ENCODE measurements at regions not wholly inside any gene's neighbourhood (a gene's known extent, or its start where the extent isn't known, plus 50 kb on each side); places are given as distances from the start of the nearest gene placed in this dataset.
"Not testable (repeated sequence)": the region's sequence is repeated elsewhere in the genome, so short reads cannot be mapped to it uniquely, and the experiment has no call there.

- DNase-seq (ENCODE audit: low read depth in 2 of 2), result no peak
Measured at GRCh38 chrX:46226422-46226821, 318.8 kb downstream of the ZNF674 start.

- DNase-seq (ENCODE audit: low read depth in 2 of 2), result not testable (repeated sequence)
Measured at GRCh38 chrX:46223499-46223898, 321.7 kb downstream of the ZNF674 start.

- DNase-seq (ENCODE audit: low read depth in 2 of 2), result no peak
Measured at GRCh38 chrX:46220822-46221221, 324.4 kb downstream of the ZNF674 start.

DNA sequence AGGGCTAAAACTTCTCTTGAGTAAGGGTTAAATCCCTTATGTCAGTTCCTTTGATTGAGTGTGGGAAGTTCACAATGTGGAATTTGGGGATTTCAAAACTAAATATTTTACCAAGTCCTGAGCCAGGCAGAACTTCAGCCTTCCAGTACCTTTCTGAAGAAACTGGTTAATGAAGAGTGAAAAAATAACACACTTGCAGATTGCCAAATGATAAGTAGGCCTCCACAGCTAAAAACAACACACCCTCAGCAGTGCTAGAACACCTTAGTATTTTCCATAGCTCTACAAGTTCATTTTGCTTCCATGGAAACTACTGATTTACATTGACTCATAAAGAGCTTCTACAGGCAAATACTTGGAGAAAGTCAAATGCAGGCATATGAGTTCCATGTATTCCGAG, 326.8 kb downstream of the ZNF674 start:
- DNase-seq (ENCODE audit: low read depth in 2 of 2), result no peak

DNA sequence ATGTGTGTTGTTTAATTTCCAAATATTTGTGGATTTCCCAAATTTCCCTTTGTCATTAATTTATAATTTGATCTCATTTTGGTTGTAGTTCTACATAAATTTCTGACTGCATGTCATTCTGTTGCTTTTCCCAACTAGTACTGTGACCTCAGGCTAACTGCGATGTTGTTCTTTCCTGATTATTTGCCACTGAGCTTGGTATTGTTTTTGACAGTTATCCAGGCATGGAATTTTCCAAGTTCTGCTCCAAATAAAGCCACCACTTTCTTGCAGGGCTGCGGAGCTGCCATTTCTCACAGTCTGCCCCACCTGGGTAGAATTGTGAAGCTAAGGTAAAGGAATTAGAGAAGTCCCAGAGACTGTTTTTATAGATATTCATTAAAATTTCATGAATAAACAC, 328.8 kb downstream of the ZNF674 start:
- DNase-seq (ENCODE audit: low read depth in 2 of 2), result no peak

GRCh38 chrX:46211079-46211478, 334.1 kb downstream of the ZNF674 start:
- no peak for DNase-seq (ENCODE audit: low read depth in 2 of 2)

GRCh38 chrX:46209768-46210167, 335.5 kb downstream of the ZNF674 start:
- DNase-seq (ENCODE audit: low read depth in 2 of 2), result no peak

- no peak for DNase-seq (ENCODE audit: low read depth in 2 of 2)
Measured at GRCh38 chrX:46209037-46209436, 336.2 kb downstream of the ZNF674 start.

GRCh38 chrX:46208225-46208854, 336.9 kb downstream of the ZNF674 start:
- no peak for DNase-seq (ENCODE audit: low read depth in 2 of 2)

DNA sequence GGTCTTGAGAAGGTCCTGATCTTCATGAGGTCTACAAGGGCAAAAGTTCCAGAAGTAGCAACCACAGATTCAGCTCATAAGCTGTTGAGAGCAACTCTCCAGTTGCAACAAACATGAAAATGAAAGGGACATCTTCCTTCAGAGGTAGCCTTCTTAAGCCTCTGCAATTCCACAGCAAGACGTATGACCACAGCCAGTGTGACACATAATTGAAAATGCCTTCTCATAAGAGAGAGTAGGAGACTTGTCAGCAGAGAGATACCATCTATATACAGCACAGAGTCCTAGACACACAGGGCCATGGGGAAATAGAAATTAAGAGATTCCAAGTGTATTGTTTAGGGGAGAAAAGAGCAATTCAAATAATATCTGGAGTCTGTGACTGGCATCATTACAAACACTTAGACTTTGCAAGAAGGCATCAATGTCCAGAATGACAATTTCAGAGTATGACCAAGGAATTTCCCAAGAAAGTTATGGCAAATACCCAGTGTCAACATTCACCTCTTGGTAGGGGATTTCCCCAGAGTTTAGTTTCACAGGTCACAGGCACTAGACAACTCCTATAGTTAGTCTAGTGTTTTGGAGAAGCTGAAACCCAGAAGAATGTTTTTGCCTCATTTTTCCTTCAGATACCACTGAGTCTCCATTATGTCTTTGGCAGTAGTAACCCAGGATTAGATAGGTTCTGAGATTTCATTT, 340.3 kb downstream of the ZNF674 start:
- no peak for DNase-seq (ENCODE audit: low read depth in 2 of 2)

- no peak for DNase-seq (ENCODE audit: low read depth in 2 of 2)
Measured at GRCh38 chrX:46202733-46203514, 342.3 kb downstream of the ZNF674 start.

GRCh38 chrX:46200413-46200812, 344.8 kb downstream of the ZNF674 start:
- DNase-seq (ENCODE audit: low read depth in 2 of 2), result no peak

DNA sequence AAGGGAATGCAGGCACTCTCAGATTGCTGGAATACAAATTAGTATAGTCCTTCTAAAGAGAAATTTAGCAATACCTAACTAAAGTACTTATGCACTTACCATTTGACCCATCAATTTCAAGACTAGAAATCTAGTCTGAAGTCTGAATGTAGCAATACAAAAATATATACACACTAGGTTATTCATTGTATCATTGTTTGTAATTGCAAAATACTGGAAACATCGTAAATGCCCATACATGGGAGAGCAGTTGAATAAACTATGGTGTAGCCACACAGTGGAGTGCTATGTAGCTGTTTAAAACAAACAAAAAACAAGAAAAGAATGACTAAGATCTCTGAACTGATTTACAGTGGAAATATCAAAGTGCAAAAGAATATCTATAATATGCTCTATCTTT, 346.4 kb downstream of the ZNF674 start:
- no peak for DNase-seq (ENCODE audit: low read depth in 2 of 2)

DNA sequence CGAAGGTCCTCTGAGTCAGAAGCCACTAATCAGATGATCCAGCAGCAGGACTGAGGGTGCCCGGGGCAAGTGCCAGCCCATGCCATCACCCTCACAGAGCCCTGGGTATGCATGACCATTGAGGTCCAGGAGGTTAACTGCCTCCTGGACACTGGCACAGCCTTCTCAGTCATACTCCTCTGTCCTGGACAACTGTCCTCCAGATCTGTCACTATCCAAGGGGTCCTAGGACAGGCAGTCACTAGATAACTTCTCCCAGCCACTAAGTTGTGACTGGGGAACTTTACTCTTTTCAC, 358.5 kb downstream of the ZNF674 start:
- not testable (repeated sequence) for DNase-seq (ENCODE audit: low read depth in 2 of 2)

DNA sequence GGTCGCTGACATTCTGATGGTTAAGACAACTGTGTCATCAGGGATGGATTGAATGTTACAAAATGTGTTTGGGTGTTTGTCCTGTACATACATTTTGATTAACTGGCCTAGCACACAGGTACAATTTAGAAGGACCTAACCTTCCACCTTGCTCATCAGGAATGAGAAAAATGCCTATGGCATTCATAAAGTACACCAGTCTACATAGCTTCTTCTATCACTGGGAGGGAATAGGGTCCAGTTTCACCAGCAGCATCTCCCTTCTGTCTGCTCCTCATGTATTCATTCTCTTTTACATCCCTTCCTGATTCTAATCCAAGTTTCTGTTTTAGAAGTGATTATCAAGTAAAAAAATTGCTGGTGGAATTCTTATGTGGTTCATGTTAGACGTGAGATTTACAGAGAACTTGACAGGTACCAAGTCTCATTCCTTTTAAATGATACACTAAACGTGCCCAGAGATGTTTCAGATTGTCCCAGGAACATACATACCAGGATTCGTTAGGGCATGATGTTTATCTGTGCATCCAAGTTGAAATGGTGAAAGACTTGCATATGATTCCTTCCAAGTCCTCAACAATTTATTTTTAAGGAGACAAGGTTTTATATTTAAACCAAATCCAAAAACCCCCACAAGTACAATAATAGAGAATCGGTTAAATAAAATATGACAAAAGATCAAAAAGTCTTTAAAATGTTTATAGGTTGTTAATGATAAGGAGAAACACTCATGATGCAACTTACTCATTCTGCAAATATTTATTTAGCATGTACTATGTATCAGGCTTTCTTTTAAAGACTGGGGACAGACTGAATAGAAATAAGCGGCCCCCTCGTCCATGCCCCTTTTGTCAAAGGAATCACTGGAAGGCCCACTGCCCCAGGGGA, 359.1 kb downstream of the ZNF674 start:
- no peak for DNase-seq (ENCODE audit: low read depth in 2 of 2)

GRCh38 chrX:46184749-46185148, 360.5 kb downstream of the ZNF674 start:
- no peak for DNase-seq (ENCODE audit: low read depth in 2 of 2)

DNA sequence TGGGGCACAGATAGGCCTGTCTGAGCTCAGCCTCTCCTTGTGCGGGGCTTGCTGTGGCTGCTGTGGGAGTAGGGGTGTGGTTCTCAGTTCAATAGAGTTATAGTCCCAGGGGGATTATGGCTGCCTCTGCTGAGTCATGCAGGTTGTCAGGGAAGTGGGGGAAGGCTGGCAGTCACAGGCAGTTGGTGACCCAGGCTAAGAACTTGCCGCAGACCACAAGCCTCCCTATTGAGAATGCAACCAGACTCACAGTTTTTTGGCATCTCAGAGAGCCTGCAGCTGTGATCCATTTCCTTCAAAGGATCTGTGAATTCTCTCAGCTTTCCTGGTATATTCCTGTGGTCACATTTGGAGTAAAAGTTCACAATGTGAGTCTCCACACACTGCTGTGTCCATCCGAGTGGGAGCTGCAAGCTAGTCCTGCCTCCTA, 364.9 kb downstream of the ZNF674 start:
- peak in 1 of 2 experiments; percentile 1 for DNase-seq (ENCODE audit: low read depth in 2 of 2)

DNA sequence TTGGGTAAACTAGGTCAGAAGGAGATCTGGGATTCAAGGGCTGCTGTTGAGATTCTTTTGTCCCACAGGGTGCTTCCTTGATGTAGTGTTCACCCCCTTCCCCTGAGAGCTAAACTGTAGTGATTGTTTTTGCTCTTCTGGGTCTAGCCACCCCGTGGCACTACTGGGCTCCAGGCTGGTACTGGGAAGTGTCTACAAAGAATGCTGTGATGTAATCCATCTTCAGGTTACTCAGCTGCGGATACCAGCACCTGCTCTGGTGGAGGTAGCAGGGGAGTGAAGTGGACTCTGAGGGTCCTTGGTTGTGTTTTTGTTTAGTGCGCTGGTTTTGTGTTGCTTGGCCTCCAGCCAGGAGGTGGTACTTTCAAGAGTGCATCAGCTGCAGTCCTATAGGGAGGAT, 365.5 kb downstream of the ZNF674 start:
- DNase-seq (ENCODE audit: low read depth in 2 of 2), result no peak

- no peak for DNase-seq (ENCODE audit: low read depth in 2 of 2)
Measured at GRCh38 chrX:46178763-46179162, 366.5 kb downstream of the ZNF674 start.

DNA sequence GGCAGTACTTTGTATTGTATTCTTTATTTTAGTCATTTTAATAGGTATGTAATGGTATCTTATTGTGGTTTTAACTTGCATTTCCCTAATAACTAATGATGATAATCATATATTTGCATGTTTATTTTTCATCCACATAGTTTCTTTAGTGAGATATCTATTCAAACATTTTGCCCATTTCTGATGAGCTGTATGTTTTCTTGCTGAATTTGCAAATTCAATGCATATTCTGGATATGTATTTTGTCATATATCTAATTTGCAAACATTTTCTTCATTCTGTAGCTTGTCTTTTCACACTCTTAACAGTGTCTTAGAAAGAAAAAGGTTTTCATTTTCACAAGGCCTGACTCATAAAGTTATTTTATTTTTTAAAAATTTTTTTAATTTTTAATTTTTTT, 372.1 kb downstream of the ZNF674 start:
- DNase-seq (ENCODE audit: low read depth in 2 of 2), result no peak

GRCh38 chrX:46171457-46171856, 373.8 kb downstream of the ZNF674 start:
- not testable (repeated sequence) for DNase-seq (ENCODE audit: low read depth in 2 of 2)

DNA sequence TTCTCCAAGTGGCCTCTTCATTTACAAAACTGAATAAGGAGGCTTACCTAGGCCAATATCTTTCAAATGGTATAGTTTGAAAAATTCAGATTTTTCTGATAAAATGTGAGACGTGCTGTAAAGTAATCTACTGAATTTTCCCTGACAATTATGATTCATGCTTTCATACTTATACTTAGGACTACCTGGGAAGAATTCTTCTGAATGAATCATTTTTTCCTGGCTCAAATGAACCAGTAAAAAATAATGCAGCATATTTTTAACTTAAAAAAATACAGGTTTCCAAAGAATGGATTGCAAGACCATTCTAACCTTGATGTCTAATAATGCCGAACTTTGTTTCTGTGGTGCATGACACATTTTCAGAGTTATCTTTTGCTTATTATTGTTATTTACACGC, 375.4 kb downstream of the ZNF674 start:
- DNase-seq (ENCODE audit: low read depth in 2 of 2), result no peak

Measured in stimulated activated CD4-positive, alpha-beta T cell treated with anti-CD3 and anti-CD28 coated beads, Interleukin-12 subunit alpha, Interleukin-12 subunit beta, amount 100 ng/mL, for 24 hours (primary cell).